ENCODE measurements at regions not wholly inside any gene's neighbourhood (a gene's known extent, or its start where the extent isn't known, plus 50 kb on each side); places are given as distances from the start of the nearest gene placed in this dataset.
"Not testable (repeated sequence)": the region's sequence is repeated elsewhere in the genome, so short reads cannot be mapped to it uniquely, and the experiment has no call there.

DNA sequence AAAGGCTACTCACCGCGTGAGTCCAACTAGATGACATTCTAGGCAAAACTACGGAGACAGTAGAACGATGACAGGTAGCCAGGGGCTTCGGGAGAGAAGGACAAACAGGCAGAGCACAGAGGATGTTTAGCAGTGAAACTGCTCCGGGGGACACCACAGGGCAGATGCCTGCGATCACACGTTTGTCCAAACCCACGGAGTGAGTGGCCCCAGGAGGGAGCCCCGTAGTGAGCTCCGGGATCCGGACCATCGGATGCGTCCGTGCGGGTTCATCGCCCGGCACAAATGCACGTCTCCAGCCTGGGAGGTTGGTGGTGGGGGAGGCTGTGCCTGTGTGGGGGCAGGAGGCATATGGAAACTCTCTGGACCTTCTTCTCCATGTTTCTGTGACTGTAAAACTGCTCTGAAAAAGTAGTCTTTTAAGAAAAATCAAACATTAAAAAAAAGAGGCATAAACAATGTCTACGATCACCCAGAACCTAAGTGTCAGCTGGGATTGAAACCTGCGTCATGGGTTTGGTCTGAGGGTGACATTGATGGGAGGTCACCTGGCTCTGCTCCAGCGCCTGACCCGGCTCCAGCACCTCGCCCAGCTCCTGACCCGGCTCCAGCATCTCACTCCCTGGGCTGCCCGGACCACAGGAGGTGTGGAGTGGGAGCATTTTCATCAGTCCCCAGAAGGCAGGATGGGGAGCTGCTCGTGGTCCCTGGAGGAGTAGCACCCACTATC, 83.0 kb upstream of the CTDP1 start:
- no peak for DNase-seq

DNA sequence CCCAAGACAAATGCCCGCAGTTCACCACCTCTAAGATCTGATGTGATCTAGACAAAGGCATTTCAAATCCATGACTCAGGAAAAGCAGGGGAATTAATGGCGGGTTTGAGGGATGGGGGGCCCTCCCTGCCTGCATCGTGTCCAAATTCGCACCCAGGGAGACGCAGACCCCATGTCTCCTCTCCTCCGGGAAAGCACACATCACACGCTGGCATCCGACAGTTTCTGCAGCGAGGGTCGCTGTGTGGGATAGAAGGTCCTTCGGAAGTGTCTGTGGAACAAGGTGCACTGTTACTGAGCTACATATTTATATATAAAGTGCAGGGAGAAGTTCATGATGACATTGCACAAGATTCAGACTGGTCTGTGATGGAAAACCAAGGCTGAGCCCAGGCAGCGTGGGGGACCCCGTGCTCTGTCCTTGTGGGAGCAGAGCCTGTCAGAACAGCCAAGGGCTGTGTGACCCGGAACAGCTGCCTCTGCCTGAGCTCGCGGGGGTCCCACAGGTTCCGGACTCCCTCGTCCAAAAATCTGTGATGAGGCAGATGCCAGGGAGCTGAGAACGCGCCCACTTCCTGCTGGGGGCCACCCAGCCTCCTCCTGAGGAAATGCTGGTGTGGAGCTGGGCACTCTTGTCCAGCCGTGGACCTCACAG, 82.3 kb upstream of the CTDP1 start:
- DNase-seq: no peak

DNA sequence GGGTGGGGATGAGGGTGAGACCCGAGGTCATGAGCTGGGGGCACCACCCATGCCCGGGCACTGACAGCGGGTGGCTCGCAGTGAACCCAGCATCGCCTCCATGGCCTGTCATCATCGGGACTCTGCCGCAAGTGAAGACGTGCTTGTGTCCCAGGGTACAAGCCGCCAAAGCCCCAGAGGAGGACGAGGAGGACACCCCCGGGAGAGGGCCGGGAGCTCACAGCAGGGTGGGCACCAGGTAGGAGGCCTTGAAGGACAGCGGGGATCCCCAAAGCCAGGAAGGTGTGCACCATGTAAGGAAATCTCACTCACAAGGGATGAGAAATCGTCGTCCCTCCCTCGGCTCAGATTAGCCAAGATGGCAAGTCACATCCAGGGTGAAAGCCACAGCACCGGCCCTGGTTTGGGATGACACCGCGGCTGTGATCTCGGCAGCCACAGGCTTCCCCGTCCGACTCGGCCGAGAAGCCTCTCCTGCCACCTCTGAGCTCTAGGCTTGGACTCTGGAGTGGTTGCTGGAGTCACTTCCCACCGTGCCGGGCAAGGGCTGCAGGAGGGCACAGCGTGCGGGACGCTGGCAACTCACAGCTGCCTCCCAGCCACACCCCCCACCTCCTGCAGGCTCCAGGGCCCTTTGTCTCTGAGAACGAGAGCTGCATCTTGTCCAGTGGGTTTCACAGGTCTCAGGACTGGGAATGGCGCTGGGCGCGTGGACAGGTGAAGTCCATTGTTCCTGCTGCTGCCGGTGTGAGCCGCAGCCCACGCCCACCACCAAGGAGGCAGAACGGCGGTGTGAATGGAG, 81.6 kb upstream of the CTDP1 start:
- DNase-seq: no peak

DNA sequence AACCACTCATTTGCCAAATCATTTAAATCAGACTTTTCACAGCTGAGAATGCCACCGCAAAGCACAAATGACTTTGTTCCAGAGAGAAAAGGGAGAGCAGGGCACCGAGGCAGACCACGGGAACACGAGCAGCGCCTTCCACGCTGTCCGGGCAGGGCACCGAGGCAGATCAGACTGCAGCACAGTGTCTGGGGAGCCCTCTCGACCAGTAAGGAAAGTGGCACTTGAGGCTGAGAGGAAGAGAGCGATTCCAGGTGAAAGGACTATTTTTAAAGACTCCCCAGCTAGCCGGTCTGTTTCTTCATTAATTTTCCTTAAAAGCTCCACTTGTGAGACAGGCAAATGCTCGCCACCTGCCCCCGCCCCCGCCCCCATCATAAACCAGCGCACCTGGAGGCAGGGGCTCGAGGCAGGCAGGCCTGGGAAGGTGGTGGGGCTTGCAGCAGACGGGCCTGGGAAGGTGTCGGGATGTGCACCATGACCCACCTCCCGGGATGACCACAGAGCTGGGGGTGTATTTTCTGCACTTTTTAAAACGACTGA, 80.9 kb upstream of the CTDP1 start:
- no peak for DNase-seq

DNA sequence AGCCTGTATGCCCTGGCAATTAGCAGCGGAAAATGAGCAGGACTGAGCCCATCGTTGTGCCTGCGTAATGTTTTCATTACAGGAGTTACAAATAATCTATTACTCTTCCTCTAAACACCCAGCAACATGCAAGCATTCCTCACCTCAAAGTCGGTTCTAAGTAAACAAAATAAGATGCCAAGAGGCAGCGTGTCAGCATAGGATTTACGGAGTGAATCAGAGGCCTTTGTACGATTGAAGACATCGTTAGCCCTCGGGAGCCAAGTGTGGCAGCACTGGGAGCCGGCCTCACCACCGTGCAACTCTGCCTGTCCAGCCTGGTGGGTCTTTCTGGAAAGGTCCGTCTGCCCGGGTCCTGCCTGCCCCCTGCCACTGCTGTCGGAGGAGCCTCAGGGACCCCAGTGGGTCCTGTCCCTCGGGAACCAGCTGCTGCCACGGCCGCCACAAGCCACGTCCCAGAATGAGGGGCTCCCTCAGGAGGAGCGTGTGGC, 80.1 kb upstream of the CTDP1 start:
- no peak for DNase-seq

DNA sequence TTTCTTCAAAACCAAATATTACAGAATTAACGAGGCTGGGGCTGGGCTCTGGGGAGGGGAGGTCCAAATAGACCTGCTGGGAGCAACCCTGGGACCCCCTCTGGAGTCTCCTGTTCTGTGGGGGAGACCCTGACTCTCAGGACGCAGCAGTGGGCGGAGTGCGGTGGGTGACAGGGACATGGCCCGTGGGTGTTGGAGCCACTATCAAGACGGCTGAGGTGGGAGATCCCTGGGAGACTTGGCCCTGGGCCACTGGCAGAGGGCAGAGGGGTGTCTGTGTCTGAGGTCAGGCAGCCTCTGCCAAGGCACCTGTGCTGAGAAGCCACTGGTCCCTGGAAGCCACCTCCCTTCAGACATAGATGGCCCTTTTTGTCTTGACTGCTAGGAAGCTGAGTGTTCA, 79.5 kb upstream of the CTDP1 start:
- DNase-seq: no peak

DNA sequence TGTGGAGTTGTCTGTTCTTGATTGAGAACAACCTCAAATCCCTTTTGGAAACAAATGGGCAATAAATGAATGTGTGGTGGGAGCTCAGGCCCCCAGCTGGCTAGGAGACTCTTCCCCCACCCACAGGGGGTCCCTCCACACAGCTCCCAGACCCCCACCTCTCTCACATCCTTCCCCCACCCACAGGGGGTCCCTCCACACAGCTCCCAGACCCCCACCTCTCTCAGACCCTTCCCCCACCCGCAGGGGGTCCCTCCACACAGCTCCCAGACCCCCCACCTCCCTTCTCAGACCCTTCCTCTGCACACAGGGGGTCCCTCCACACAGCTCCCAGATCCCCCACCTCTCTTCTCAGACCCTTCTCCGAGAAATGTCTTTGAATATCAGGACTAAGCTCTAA, 79.0 kb upstream of the CTDP1 start:
- no peak for DNase-seq

DNA sequence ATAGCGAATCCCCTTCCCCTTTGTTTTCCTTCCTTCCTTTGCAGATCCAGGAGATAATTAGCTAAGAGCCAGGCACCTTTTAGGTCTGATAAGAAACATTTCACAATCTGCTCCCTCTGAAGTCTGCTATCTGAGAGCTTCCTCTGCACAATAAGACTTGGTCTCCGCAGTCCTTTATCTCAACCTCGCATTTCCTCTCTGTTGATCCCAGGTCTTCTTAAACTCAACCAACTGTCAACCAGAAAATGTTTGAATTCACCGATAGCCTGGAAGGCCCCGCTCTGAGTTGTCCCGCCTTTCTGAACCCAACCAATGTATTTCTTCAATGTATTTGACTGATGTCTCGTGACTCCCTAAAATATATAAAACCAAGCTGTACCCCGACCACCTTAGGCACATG, 78.4 kb upstream of the CTDP1 start:
- no peak for DNase-seq

DNA sequence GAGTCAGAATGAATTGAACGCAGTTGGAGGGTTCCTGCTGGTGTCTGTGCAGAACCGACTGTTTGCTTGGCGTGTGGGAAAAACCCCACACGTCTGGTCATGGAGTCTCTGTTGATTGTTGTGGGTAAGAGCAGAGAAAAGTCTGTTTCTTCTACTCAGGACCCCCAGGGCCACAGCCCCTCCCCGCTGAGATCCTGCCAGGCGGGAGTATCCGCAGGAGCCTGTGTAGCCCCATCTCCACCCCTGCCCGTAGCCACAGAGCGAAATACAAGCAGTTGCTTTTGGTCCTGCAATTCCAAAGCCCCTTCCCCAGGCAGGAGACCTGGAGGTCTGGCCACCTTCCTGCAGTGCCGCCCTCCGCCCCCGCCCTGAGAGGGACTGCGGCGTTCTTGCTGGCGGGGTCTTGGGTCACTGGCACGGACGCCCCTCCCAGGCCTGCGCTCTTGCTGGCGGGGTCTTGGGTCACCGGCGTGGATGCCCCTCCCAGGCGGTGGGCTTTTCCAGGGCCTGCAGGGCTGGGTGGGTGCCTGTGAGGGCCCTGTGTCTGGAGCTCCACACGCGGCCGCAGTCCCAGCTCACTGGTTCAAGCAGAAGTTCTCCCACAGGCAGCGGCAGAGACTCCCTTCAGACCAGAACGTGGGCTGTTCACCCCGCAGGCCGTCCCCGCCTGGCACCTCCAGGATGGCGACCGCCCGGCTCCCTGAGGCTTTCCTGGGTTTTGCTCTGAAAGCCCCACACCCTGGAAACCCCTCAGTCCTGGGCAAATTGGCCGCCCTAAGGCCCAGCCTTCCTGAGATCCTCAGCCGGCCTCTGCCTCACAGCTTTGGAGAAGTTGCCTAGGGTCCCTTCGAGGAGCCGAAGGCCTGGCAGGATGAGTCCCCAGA, 76.0 kb upstream of the CTDP1 start:
- DNase-seq: no peak

DNA sequence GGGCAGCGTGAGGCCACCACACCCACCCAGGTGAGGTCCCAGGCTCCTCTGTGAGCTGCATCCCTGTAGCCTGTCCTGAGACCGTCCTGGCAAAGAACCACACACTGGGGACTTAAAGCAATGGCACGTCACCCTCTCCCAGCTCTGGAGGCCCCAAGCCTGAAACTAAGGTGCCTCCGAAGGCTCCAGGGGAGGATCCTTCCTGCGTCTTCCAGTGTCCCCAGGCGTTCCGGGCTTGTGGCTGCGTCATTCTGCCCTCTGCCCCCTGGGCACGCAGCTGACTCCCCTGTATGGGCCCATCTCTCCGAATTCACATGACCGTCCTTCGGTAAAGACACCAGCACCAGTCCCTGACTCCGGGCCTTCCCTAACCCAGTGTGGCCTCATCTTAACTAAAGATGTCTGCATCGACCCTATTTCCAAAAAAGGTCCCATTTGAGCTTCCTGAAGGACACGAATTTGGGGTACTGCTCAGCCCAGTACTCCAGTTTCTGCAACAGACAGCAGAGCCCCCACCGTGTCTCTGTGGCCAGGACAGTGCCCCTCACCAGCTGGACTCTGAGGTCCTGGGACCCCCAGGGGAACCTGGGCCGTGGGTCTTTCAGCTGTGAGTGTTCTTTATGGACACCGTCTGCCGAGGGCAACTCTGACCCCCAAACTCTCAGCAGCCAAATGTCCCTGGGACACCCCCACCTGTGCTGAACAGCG, 75.2 kb upstream of the CTDP1 start:
- no peak for DNase-seq

DNA sequence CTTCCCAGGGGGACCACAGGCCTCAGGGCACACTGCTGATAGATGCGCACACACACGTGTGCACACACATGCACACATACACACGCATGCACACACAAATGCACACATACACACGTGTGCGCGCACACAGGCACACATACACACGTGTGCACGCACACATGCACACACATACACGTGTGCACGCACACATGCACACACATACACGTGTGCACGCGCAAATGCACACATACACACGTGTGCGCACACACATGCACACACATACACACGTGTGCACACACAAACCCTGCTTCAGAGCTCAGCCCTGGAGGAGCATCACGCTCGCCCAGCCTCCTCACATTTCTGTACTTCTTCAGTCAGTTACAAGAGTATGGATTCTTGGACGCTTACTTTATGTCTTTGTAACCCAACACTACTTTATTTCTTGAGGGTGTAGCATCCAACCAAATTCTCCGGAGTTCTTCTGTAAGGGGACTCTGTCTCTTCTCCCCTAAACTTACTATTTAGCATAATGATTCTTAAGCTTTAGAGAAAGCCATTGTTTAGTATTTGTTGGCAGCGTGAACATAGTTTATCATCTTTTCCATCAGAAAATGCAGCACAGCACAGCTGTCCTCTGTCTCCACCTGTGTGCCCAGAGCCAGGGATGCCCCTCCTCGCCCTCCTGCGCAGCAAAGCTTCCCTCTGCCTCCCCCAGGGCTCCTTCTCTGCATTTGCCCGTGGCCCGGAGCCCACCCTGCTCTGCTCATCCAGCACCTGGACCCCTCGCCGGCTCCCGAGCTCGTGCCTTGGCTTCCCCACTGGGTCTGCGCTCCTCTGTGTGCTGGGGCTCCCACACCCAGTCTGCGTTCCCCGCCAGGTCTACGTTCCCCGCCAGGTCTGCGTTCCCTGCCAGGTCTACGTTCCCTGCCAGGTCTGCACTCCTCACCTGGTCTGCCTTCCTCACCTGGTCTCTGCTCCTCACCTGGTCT, 74.4 kb upstream of the CTDP1 start:
- no peak for DNase-seq

DNA sequence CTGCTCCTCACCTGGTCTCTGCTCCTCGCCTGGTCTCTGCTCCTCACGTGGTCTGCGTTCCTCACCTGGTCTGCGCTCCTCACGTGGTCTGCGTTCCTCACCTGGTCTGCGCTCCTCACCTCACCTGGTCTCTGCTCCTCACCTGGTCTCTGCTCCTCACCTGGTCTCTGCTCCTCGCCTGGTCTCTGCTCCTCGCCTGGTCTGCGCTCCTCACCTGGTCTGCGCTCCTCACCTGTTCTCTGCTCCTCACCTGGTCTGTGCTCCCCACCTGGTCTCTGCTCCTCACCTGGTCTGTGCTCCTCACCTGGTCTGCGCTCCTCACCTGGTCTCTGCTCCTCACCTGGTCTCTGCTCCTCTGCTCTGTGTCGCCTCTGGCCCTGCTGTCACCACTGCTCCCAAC, 73.5 kb upstream of the CTDP1 start:
- not testable (repeated sequence) for DNase-seq

DNA sequence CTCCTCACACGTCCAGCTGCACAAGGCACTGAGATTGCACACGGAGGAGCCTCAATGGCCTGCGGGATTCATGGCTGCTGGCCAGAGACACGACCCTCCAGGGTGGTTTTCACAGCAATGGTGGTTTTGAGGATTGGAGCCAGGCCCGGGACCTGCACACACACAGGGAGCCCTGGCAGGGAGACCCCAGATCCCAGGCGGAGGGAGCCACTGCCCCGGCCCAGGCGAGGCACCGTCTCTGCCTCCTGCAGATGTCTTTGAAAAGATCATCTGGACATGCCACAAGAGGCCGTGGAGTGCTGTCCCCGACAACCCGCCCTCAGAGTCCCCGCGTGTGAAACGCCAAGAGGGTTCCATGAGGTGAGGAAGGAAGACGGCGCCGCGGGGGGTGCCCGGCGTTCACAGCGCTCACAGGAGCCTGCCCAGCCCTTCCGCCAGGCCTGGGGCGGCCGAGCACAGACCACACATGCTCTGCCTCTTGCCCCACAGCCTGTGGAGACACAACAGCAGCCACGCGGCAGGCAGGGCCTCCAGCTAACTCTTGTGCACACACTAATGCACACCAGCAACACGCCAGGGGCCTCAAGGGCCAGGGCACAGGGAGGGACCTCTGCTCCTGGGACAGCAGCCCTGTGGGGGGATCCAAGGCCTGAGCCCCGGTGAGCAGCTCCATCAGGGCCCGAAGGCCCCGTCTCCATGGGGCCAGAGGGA, 72.8 kb upstream of the CTDP1 start:
- no peak for DNase-seq

DNA sequence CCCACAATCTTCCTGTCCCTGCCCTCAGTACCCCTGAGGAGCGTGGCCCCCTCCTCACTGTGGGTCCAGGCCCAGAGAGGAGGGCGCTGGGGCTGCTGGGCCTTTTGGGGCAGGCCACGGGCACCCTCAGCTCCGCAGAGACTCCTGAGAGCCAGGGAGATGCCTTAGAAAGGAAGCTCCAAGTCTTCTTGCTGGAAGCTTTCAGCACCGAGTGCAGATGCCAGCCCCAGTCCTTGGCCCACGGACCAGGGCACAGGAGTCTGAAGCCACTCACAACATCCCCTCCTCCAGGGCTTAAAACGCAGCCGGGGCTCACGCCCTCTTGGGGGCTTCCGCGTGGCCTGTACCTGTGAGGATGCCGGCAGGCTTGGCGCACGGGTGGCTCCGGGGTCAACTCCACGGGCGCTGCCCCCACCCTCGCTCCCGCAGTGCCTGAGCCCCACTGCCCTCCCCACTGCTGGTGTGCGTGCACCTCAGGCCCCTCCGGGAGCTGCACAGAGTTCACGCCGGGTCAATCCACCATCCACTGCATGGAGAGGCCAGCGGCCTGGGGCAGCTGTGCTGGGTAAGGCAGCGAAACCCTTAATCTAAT, 72.1 kb upstream of the CTDP1 start:
- DNase-seq: no peak

DNA sequence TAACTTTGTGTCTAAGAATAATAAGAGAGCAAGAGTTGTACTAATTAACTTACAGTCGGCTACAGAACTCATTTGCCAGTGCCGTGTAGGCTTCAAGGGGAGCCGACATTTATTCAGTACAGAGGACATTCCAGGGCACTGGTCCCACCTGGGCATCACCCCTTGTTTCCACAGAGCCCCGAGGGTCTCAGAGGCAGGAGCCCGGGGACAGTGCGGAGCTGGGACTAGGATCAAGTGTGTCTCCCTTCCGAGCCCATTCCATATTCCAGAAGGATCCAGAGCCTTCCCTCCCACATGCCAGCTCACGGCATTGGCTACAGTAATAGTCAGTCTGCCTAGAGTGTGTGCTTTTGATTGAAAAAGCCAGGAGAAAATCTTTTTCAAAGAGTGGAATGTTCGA, 71.5 kb upstream of the CTDP1 start:
- DNase-seq: no peak

DNA sequence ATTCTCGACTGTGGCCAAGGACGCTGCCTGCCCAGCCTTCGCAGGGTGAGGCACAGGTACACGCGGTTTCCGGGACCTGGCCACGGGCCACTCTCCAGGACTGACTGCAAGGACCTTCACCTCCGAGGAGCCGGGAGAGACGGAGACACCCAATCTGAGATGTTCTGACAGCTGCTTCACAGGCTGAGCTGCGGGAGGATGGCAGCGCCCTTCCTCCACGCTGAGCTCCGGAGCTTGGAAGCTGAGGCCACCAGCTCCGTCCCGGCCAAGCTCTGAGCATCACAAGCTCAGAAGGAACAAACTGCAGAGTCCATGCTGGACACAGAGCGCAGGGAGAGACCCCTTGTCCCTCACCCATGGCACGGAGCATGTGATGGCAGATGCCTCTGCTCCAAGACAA, 71.1 kb upstream of the CTDP1 start:
- DNase-seq: no peak

DNA sequence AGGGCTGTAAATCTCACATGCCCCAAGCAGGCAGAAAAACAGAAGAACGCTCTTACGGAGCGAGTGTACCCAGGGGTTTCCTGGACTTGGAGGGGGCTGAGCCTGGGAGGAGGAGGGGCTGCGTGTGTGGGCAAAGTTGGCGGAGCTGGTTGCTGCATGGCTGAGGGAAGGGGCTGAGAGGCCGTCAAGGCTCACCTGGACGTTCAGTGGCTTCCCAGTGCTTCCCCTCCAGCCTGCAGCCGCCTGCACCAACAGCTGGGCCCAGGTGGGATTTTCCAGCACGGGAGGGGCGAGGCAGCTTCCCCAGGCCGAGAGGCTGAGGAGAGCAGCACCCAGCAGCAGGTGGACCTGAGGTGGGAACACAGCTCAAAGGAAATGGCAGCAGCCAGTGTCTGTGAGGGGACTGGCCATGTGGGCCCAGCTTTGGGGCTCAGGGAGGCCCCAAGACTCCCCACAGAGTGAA, 70.6 kb upstream of the CTDP1 start:
- DNase-seq: no peak

DNA sequence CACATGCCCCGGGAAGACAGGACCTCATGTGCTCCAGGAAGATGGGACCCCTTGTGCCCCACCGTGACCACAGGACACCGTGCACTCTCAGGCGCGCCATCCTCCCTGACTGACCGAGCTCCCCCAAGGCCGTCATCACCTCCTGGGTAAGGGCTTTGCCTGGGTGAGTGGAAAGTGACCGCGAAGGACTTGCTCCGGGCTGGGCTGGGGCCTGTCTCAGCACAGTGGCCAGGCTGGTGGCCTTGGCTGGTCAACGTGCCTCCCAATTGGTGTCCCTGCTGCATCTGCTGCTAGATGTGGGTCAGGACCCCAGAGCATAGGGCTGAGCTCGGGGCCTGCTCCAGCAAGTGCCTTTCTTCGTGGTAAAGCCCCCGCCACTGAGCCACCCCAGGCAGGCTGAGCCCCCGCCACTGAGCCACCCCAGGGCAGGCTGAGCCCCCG, 69.7 kb upstream of the CTDP1 start:
- DNase-seq: no peak

DNA sequence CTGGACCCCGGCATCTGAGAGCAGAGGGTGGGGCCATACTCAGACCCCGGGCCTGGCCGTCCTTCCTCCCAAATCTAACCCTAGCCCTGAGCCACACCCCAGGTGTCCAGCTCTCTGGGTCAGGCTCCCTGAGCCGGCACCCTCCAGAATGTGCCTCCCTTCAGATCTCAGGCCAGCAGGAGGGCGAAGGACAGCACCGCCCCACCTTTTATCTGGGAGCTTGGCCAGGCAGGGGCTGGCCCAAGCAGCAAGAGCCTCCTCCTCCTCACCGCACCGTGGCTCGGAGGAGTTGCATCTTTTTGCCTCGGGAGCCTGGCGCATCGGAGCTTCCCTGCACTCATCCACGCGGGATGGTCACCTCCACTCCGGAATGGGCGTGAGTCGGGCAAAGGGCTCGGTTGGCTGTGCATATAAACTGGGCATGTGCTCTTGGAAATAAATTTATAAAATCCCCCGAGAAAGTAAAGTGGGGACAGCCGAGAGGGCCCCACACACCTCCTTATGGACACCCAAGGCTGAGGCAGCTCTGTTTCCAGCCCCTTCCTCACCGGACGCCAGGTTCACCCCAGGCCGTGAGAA, 69.1 kb upstream of the CTDP1 start:
- DNase-seq: no peak

Data from SHP77 (cell line).